ENCODE measurements at regions not wholly inside any gene's neighbourhood (a gene's known extent, or its start where the extent isn't known, plus 50 kb on each side); places are given as distances from the start of the nearest gene placed in this dataset.
A peak's percentile ranks its signal among the peaks of the same experiment; 100 is the strongest.

- no peak for DNase-seq
Measured at GRCh38 chr14:86858591-86858990, 1134.4 kb downstream of the GALC start.

- DNase-seq, result no peak
Measured at GRCh38 chr14:86858031-86858430, 1135.0 kb downstream of the GALC start.

- DNase-seq, result no peak
Measured at GRCh38 chr14:86852530-86852929, 1140.5 kb downstream of the GALC start.

- DNase-seq, result no peak
Measured at GRCh38 chr14:86847140-86847539, 1145.8 kb downstream of the GALC start.

- no peak for DNase-seq
Measured at GRCh38 chr14:86838363-86838762, 1154.6 kb downstream of the GALC start.

- DNase-seq, result no peak
Measured at GRCh38 chr14:86826661-86827060, 1166.3 kb downstream of the GALC start.

- DNase-seq, result no peak
Measured at GRCh38 chr14:86824167-86824566, 1168.8 kb downstream of the GALC start.

GRCh38 chr14:86823581-86823980, 1169.4 kb downstream of the GALC start:
- no peak for DNase-seq

- DNase-seq, result no peak
Measured at GRCh38 chr14:86815341-86815740, 1177.6 kb downstream of the GALC start.

- no peak for DNase-seq
Measured at GRCh38 chr14:86802726-86803125, 1190.3 kb downstream of the GALC start.

GRCh38 chr14:86799244-86799647, 1193.7 kb downstream of the GALC start:
- no peak for DNase-seq

GRCh38 chr14:86798330-86798729, 1194.7 kb downstream of the GALC start:
- DNase-seq, result no peak

- DNase-seq, result no peak
Measured at GRCh38 chr14:86797075-86797351, 1196.0 kb downstream of the GALC start.

GRCh38 chr14:86796221-86797074, 1196.5 kb downstream of the GALC start:
- DNase-seq, result no peak

GRCh38 chr14:86794689-86795088, 1198.3 kb downstream of the GALC start:
- DNase-seq, result no peak

- no peak for DNase-seq
Measured at GRCh38 chr14:86790408-86791364, 1202.3 kb downstream of the GALC start.

- DNase-seq, result no peak
Measured at GRCh38 chr14:86788224-86788623, 1204.8 kb downstream of the GALC start.

- peak; percentile 6 for DNase-seq
Measured at GRCh38 chr14:86787717-86788116, 1205.3 kb downstream of the GALC start.

- DNase-seq, result no peak
Measured at GRCh38 chr14:86782092-86782580, 1210.8 kb downstream of the GALC start.

- no peak for DNase-seq
Measured at GRCh38 chr14:86780876-86781510, 1212.0 kb downstream of the GALC start.

- no peak for DNase-seq
Measured at GRCh38 chr14:86780461-86780860, 1212.5 kb downstream of the GALC start.

GRCh38 chr14:86779416-86779815, 1213.6 kb downstream of the GALC start:
- no peak for DNase-seq

- no peak for DNase-seq
Measured at GRCh38 chr14:86777963-86778602, 1214.9 kb downstream of the GALC start.

All from NCI-H146 (cell line).